B cell (primary cell): ENCODE measurements at regions not wholly inside any gene's neighbourhood (a gene's known extent, or its start where the extent isn't known, plus 50 kb on each side); places are given as distances from the start of the nearest gene placed in this dataset.

Experiments used
- ATAC-seq: fragments of 200-7000 bp; cut with Tn5 transposase; one replicate; pipeline ENCODE4 v1.10.0; 2021; ENCODE audit warnings: low read depth, mild to moderate bottlenecking, moderate number of reproducible peaks, moderate library complexity
- CTCF ChIA-PET: fragments of 350-600 bp; sonication (Branson Sonifier 250); formaldehyde crosslinking; loops from one replicate; lab custom pipeline; 2021; ENCODE audit warnings: antibody characterized with exemption, inconsistent platforms; lab: Charles Lee
- POLR2A ChIA-PET: fragments of 350-600 bp; sonication (Branson Sonifier 250); formaldehyde crosslinking; loops from one replicate; lab custom pipeline; 2021; ENCODE audit warnings: antibody characterized with exemption; lab: Charles Lee
- DNase-seq: peaks from one replicate; pipeline ENCODE4 v3.0.0; 2013
- H2AFZ ChIP-seq: 2 replicates; pipeline ENCODE4 v1.6.1; 2012; ENCODE audit warnings: mild to moderate bottlenecking, low read depth, low read length; ENCODE audit not compliant: insufficient read depth, poor library complexity, severe bottlenecking
- H3K27ac ChIP-seq, 2 donors: 1 replicate in 1 of 2; 2 replicates in 1 of 2; pipeline ENCODE4 v1.5.1; 2012 to 2013; ENCODE audit warnings: low read length in 2 of 2, mild to moderate bottlenecking in 2 of 2, moderate library complexity in 1 of 2
- H3K27me3 ChIP-seq, 4 experiments: fragments of 200-600 bp in 1 of 4; sonication (generic) in 1 of 4; replicated peaks in 1 of 4; 1 replicate in 2 of 4; 2 replicates in 2 of 4; pipeline versions ENCODE4 v1.6.1 to v1.7.0; 2013 to 2016; ENCODE audit warnings: low read length in 3 of 4, mild to moderate bottlenecking in 2 of 4, mixed read lengths in 1 of 4, moderate library complexity in 1 of 4; ENCODE audit not compliant: insufficient read depth in 4 of 4, control insufficient read depth in 3 of 4; ENCODE audit errors: control extremely low read depth in 1 of 4
- H3K36me3 ChIP-seq, 2 experiments: replicated peaks in 1 of 2; 1 replicate in 1 of 2; 2 replicates in 1 of 2; pipeline versions ENCODE4 v1.6.1 to v1.7.1; 2013; ENCODE audit warnings: low read length in 1 of 2; ENCODE audit not compliant: insufficient read depth in 2 of 2, control insufficient read depth in 1 of 2; ENCODE audit errors: control extremely low read depth in 1 of 2, extremely low read depth in 1 of 2
- H3K4me1 ChIP-seq, 2 donors: fragments of 200-600 bp in 1 of 2; sonication (generic) in 1 of 2; 1 replicate in 1 of 2; 2 replicates in 1 of 2; pipeline versions ENCODE4 v1.5.1 to v1.6.1; 2013 to 2017; ENCODE audit warnings: low read length in 2 of 2; ENCODE audit not compliant: control insufficient read depth in 2 of 2, insufficient read depth in 2 of 2
- H3K4me2 ChIP-seq: replicated peaks from 2 replicates; pipeline ENCODE3; 2012; ENCODE audit warnings: mild to moderate bottlenecking, low read depth, low read length; ENCODE audit not compliant: poor library complexity, severe bottlenecking
- H3K4me3 ChIP-seq, 5 experiments: fragments of 200-600 bp in 1 of 5; sonication (generic) in 1 of 5; 1 replicate in 3 of 5; 2 replicates in 2 of 5; pipeline versions ENCODE4 v1.5.1 to v1.7.0; 2011 to 2016; ENCODE audit warnings: low read length in 4 of 5, mild to moderate bottlenecking in 4 of 5, low read depth in 2 of 5, control low read depth in 1 of 5, moderate library complexity in 1 of 5; ENCODE audit not compliant: insufficient read depth in 1 of 5; ENCODE audit errors: control extremely low read depth in 1 of 5, extremely low read depth in 1 of 5
- H3K79me2 ChIP-seq: fragments of 200-600 bp; sonication (generic); one replicate; pipeline ENCODE4 v1.6.0; 2016; ENCODE audit warnings: low read length; ENCODE audit not compliant: control insufficient read depth, insufficient read depth
- H3K9ac ChIP-seq: fragments of 200-600 bp; sonication (generic); 2 replicates; pipeline ENCODE4 v1.6.1; 2017; ENCODE audit warnings: mild to moderate bottlenecking, low read length, moderate library complexity
- H3K9me3 ChIP-seq, 3 donors: one replicate each; pipeline versions ENCODE4 v1.6.1 to v1.7.1; 2013; ENCODE audit warnings: low read length in 2 of 3; ENCODE audit not compliant: control insufficient read depth in 2 of 3, insufficient read depth in 1 of 3; ENCODE audit errors: control extremely low read depth in 1 of 3
- H4K20me1 ChIP-seq: 2 replicates; pipeline ENCODE4 v1.6.0; 2012; ENCODE audit warnings: mild to moderate bottlenecking, low read length; ENCODE audit not compliant: insufficient read depth, control insufficient read depth, poor library complexity, severe bottlenecking
- H3K27ac Mint-ChIP-seq: one replicate; pipeline ENCODE4 v1.8.0; 2021; ENCODE audit warnings: mixed read lengths
- H3K27me3 Mint-ChIP-seq: one replicate; pipeline ENCODE4 v1.8.0; 2021; ENCODE audit warnings: mixed read lengths
- H3K4me1 Mint-ChIP-seq: one replicate; pipeline ENCODE4 v1.8.0; 2021; ENCODE audit warnings: mixed read lengths
- H3K4me3 Mint-ChIP-seq: one replicate; pipeline ENCODE4 v1.8.0; 2021; ENCODE audit warnings: mixed read lengths
- H3K9me3 Mint-ChIP-seq: one replicate; pipeline ENCODE4 v1.8.0; 2022; ENCODE audit warnings: mixed read lengths; ENCODE audit not compliant: insufficient read depth
- CTCF ChIP-seq: fragments of 200-600 bp; IDR thresholded peaks from one replicate; pipeline ENCODE4 v1.8.0; 2022; ENCODE audit warnings: antibody characterized with exemption, mild to moderate bottlenecking
- EZH2 ChIP-seq: IDR thresholded peaks from 2 replicates; pipeline ENCODE4 v1.6.1; 2012; ENCODE audit warnings: borderline replicate concordance, low read depth, mild to moderate bottlenecking, moderate library complexity, low read length; ENCODE audit not compliant: insufficient read depth, poor library complexity, severe bottlenecking
- WGBS: methylation state at CpG from one replicate; pipeline ENCODE4 v1.1.5; 2013; ENCODE audit warnings: missing lambda C conversion rate; ENCODE audit not compliant: insufficient coverage; 5-methylcytosine and 5-hydroxymethylcytosine counted together
- intact Hi-C: fragments of 100-400 bp; cut with micrococcal nuclease; formaldehyde crosslinking; loops from one replicate; pipeline ENCODE4 v1.10.0; 2022

- 100% methylated on average over 1 of the region's 2 CpGs for WGBS
- H3K9me3 Mint-ChIP-seq = peaks cover 5% of the 10 kb centered on the region
- Histone ChIP-seq H3K27me3 (no peaks in the 10 kb centered on the region), H3K4me3 (no peak overlapping the region), H3K9ac (no peak overlapping the region), H3K79me2 (no peaks in the 10 kb centered on the region), H3K36me3 (no peaks in the 10 kb centered on the region), H3K27ac (no peak overlapping the region), H3K4me1 (no peaks in the 10 kb centered on the region), H2AFZ (no peak overlapping the region), H4K20me1 (no peaks in the 10 kb centered on the region), H3K9me3 (peaks cover 0 to 14% (median 0%) of the 10 kb centered on the region in 3 donors), H3K4me2 (no peak overlapping the region)
- no peak overlapping the region for H3K4me3 Mint-ChIP-seq
- H3K27me3 Mint-ChIP-seq = no peaks in the 10 kb centered on the region
- intact Hi-C loops = no loop called here
- H3K4me1 Mint-ChIP-seq = no peaks in the 10 kb centered on the region
- CTCF ChIA-PET = no interaction called here
- no peak for DNase-seq
- POLR2A ChIA-PET = no interaction called here
- no peak overlapping the region for H3K27ac Mint-ChIP-seq
- no peak for TF ChIP-seq CTCF
- no peak for TF ChIP-seq EZH2
- ATAC-seq = no peak
These were observed 461.6 kb upstream of the VSTM2A start for GRCh38 chr7:54080525-54080924.

DNA sequence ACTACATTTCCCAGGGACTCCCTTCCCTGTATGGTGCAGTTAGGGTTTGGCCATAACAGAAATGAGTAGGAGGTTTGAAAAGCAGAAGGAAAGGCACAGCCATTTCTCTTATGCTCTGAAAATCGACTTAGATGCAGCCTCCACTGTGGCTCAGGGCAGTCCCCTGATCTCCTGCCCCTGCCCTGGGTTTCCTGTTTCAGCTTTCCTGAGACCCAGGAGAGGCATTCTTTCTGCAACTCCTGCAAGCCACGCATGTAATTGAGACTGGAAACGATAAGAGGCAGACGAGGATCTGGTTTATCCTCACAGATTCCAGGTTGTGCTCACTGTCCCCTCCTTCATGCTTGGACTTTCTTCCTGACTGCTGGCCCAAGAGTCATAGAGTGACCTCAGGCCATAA is 461.2 kb upstream of the VSTM2A start:
- peaks cover 0 to 14% (median 0%) of the 10 kb centered on the region in 3 donors for H3K9me3 ChIP-seq
- 59% methylated on average over 4 of the region's 4 CpGs for WGBS
- intact Hi-C loops = no loop called here
- H3K36me3 ChIP-seq = no peaks in the 10 kb centered on the region
- H3K4me2 ChIP-seq = no peak overlapping the region
- POLR2A ChIA-PET = no interaction called here
- H4K20me1 ChIP-seq = no peaks in the 10 kb centered on the region
- peaks cover 5% of the 10 kb centered on the region for H3K9me3 Mint-ChIP-seq
- H3K27ac ChIP-seq = no peak overlapping the region
- no peaks in the 10 kb centered on the region for H3K27me3 ChIP-seq
- DNase-seq = no peak
- no peaks in the 10 kb centered on the region for H3K4me1 Mint-ChIP-seq
- no peak for TF ChIP-seq EZH2
- no peak for TF ChIP-seq CTCF
- no peak overlapping the region for H3K4me3 Mint-ChIP-seq
- H3K4me1 ChIP-seq = no peaks in the 10 kb centered on the region
- no peaks in the 10 kb centered on the region for H3K79me2 ChIP-seq
- no peak overlapping the region for H3K27ac Mint-ChIP-seq
- H2AFZ ChIP-seq = no peak overlapping the region
- CTCF ChIA-PET = no interaction called here
- no peaks in the 10 kb centered on the region for H3K27me3 Mint-ChIP-seq
- no peak for ATAC-seq
- no peak overlapping the region for H3K4me3 ChIP-seq
- no peak overlapping the region for H3K9ac ChIP-seq
